HCT116 (cell line): ENCODE measurements at regions not wholly inside any gene's neighbourhood (a gene's known extent, or its start where the extent isn't known, plus 50 kb on each side); places are given as distances from the start of the nearest gene placed in this dataset.

Experiments
- ATAC-seq: fragments of 200-7000 bp; cut with Tn5 transposase; 2 replicates; pipeline ENCODE4 v1.9.1; 2020; ENCODE audit warnings: mild to moderate bottlenecking, moderate library complexity
- BruUV-seq: library from RNA; stranded (reverse); fragments of 400-500 nt; replicated peaks from 2 replicates; lab custom pipeline; 2021; lab: Mats Ljungman, UMichigan
- CTCF ChIA-PET: fragments of 300-600 bp; sonication (Branson Sonifier 250); formaldehyde crosslinking; loops from one replicate; lab custom pipeline; 2021; ENCODE audit warnings: antibody characterized with exemption; lab: Charles Lee
- POLR2A ChIA-PET: fragments of 300-600, 350-600 bp; sonication (Branson Sonifier 250); formaldehyde crosslinking; loops from one replicate; lab custom pipeline; 2021; ENCODE audit warnings: antibody characterized with exemption; lab: Charles Lee
- RAD21 ChIA-PET, 2 experiments: fragments of 300-600 bp; sonication (Branson Sonifier 250); formaldehyde crosslinking; loops; one replicate each; lab custom pipeline; 2023; ENCODE audit warnings: low total read pairs in 2 of 2; ENCODE audit not compliant: uncharacterized antibody in 2 of 2, unreplicated experiment in 2 of 2, low non-redundant PET in 1 of 2; lab: Charles Lee
- DNase-seq: peaks from one replicate; pipeline ENCODE4 v3.0.0-alpha.2; 2010; ENCODE audit warnings: low read depth, low spot score
- H2AFZ ChIP-seq: fragments of 200-600 bp; shearing (Covaris generic), sonication (generic); 2 replicates; pipeline ENCODE4 v1.6.1; 2017; ENCODE audit warnings: low read depth, mixed run types, mixed read lengths, antibody characterized with exemption, low read length; ENCODE audit not compliant: poor library complexity, severe bottlenecking
- H3K27ac ChIP-seq: 2 replicates; pipeline ENCODE4 v1.5.1; 2012; ENCODE audit warnings: low read depth, low read length
- H3K27me3 ChIP-seq: fragments of 200-600 bp; sonication (generic); 2 replicates; pipeline ENCODE4 v1.6.1; 2016; ENCODE audit warnings: mixed run types, low read length, mixed read lengths; ENCODE audit not compliant: insufficient read depth
- H3K36me3 ChIP-seq, 2 experiments: fragments of 200-500 bp in 1 of 2; fragments of 200-600 bp in 1 of 2; sonication (Bioruptor generic) in 1 of 2; sonication (generic) in 1 of 2; 2 replicates each; pipeline versions ENCODE4 v1.5.1 to v1.6.1; 2014 to 2016; ENCODE audit warnings: low read length in 2 of 2, inconsistent platforms in 1 of 2, mixed read lengths in 1 of 2, mixed run types in 1 of 2; ENCODE audit not compliant: insufficient read depth in 2 of 2, control insufficient read depth in 1 of 2
- H3K4me1 ChIP-seq, 2 experiments: fragments of 200-600 bp in 1 of 2; sonication (generic) in 1 of 2; 2 replicates each; pipeline versions ENCODE4 v1.5.1 to v1.6.1; 2012 to 2017; ENCODE audit warnings: low read length in 2 of 2, inconsistent platforms in 1 of 2, mild to moderate bottlenecking in 1 of 2, mixed read lengths in 1 of 2, mixed run types in 1 of 2, moderate library complexity in 1 of 2; ENCODE audit not compliant: insufficient read depth in 2 of 2, control insufficient read depth in 1 of 2
- H3K4me2 ChIP-seq: fragments of 200-600 bp; sonication (generic); 2 replicates; pipeline ENCODE4 v1.6.1; 2017; ENCODE audit warnings: mixed run types, low read length, mixed read lengths
- H3K4me3 ChIP-seq, 2 experiments: fragments of 200-600 bp in 1 of 2; sonication (generic) in 1 of 2; replicated peaks in 1 of 2; 2 replicates each; pipeline ENCODE4 v1.5.1; 2011 to 2016; ENCODE audit warnings: low read length in 2 of 2, control low read depth in 1 of 2, low read depth in 1 of 2, mild to moderate bottlenecking in 1 of 2, mixed read lengths in 1 of 2, mixed run types in 1 of 2
- H3K79me2 ChIP-seq: fragments of 200-600 bp; sonication (generic); 2 replicates; pipeline ENCODE4 v1.6.1; 2017; ENCODE audit warnings: mild to moderate bottlenecking, mixed run types, low read length, moderate library complexity, mixed read lengths; ENCODE audit not compliant: insufficient read depth
- H3K9ac ChIP-seq: fragments of 200-600 bp; sonication (generic); 2 replicates; pipeline ENCODE4 v1.6.1; 2016; ENCODE audit warnings: low read length, mixed read lengths
- H3K9me2 ChIP-seq: fragments of 200-600 bp; sonication (generic), shearing (Covaris generic); 2 replicates; pipeline ENCODE4 v1.6.1; 2017; ENCODE audit warnings: mixed run types, mild to moderate bottlenecking, moderate library complexity; ENCODE audit not compliant: insufficient read depth
- H3K9me3 ChIP-seq, 2 experiments: fragments of 200-500 bp in 1 of 2; fragments of 200-600 bp in 1 of 2; sonication (Bioruptor generic) in 1 of 2; sonication (generic) in 1 of 2; 2 replicates each; pipeline ENCODE4 v1.6.1; 2014 to 2017; ENCODE audit warnings: low read length in 2 of 2, mixed read lengths in 2 of 2, inconsistent platforms in 1 of 2, low read depth in 1 of 2, mild to moderate bottlenecking in 1 of 2, mixed run types in 1 of 2, moderate library complexity in 1 of 2; ENCODE audit not compliant: control insufficient read depth in 1 of 2, insufficient read depth in 1 of 2
- H4K20me1 ChIP-seq: fragments of 200-600 bp; sonication (generic), shearing (Covaris generic); 2 replicates; pipeline ENCODE4 v1.6.1; 2017; ENCODE audit warnings: mixed run types, mild to moderate bottlenecking, moderate library complexity; ENCODE audit not compliant: insufficient read depth
- CEBPB ChIP-seq: IDR thresholded peaks from 2 replicates; pipeline ENCODE4 v1.6.1; 2012; ENCODE audit warnings: low read depth
- FOSL1 ChIP-seq: IDR thresholded peaks from 2 replicates; pipeline ENCODE4 v1.6.1; 2012; ENCODE audit warnings: low read depth
- intact Hi-C: fragments of 100-400 bp; cut with micrococcal nuclease; formaldehyde crosslinking; loops from 2 replicates; pipeline ENCODE4 v1.10.0; 2022
- TF ChIP-seq, protein P1 (sequence below): IDR thresholded peaks from 2 replicates; pipeline ENCODE4 v1.6.1; 2012; ENCODE audit warnings: low read depth

DNA sequence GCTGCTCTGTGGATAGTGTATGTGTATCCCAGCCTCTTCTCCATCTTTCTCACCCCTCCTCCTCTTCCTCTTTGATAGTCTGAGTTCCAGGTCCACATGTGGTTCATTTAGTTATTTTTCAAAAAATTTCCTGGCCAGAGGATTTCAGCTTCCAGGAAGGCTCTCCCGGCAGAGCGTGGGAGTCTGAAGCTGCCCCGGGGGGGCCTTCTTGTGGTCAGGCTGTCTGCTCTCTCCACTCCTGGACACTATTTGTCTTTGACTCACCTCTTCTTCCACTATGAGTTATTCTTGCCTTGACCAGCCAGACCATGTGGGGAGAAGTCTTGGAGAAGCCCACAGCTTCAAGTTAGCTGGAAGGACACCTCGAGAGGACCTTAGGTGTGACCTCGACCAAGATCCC lies 258.8 kb downstream of the CDC5L start (continued):
- TF ChIP-seq, protein P1, sequence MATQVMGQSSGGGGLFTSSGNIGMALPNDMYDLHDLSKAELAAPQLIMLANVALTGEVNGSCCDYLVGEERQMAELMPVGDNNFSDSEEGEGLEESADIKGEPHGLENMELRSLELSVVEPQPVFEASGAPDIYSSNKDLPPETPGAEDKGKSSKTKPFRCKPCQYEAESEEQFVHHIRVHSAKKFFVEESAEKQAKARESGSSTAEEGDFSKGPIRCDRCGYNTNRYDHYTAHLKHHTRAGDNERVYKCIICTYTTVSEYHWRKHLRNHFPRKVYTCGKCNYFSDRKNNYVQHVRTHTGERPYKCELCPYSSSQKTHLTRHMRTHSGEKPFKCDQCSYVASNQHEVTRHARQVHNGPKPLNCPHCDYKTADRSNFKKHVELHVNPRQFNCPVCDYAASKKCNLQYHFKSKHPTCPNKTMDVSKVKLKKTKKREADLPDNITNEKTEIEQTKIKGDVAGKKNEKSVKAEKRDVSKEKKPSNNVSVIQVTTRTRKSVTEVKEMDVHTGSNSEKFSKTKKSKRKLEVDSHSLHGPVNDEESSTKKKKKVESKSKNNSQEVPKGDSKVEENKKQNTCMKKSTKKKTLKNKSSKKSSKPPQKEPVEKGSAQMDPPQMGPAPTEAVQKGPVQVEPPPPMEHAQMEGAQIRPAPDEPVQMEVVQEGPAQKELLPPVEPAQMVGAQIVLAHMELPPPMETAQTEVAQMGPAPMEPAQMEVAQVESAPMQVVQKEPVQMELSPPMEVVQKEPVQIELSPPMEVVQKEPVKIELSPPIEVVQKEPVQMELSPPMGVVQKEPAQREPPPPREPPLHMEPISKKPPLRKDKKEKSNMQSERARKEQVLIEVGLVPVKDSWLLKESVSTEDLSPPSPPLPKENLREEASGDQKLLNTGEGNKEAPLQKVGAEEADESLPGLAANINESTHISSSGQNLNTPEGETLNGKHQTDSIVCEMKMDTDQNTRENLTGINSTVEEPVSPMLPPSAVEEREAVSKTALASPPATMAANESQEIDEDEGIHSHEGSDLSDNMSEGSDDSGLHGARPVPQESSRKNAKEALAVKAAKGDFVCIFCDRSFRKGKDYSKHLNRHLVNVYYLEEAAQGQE, result no peak

DNA sequence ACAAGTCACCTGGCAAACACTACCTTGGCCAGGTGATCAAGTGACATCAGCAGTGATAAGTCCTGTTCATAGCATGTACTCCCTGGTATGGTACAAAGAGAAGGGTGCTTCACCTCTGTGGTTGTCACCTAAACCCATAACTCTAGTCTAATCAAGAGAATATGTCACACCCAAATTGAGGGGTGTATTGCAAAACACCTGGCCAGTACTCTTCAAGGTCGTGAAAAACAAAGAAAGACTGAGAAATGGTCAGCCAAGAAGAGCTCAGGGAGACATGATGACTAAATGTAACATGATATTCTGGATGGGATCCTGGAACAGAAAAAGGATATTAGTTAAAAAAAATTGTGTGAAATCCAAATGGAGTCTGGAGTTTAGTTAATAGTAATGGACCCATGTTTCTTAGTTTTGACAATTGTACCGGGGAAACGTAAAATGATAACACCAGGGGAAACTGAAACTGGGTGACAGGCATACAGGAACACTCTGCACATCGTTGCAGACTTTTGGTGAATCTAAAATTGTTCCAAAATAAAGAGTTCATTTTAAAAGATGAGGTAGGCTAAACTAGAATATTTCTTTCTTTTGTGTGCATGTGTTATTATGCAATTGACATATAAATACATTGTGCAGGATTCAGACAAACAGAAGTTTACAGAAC lies 262.0 kb downstream of the CDC5L start:
- ChIA-PET POLR2A (no interaction called here), CTCF (interaction anchor here (0.6 to 1.4 kb wide), 3 partner anchors 19 to 180 kb away, joined by 3 to 7 read pairs (median 4); no protein-coding TSS in a partner anchor), RAD21 (interaction anchor here in 1 of 2 experiments (1.4 kb wide), 1 partner anchor 1065 kb away, joined by 4 read pairs; no protein-coding TSS in a partner anchor)
- no TSS peak for BruUV-seq
- Histone ChIP-seq H3K9me2 (no peaks in the 10 kb centered on the region), H3K9ac (no peak overlapping the region), H3K9me3 (no peaks in the 10 kb centered on the region), H2AFZ (no peak overlapping the region), H3K27me3 (no peaks in the 10 kb centered on the region), H3K4me1 (peaks cover 0 to 9% of the 10 kb centered on the region in 2 experiments; a peak in 1 of 4 replicates), H3K27ac (no peak overlapping the region), H3K79me2 (no peaks in the 10 kb centered on the region), H3K36me3 (no peaks in the 10 kb centered on the region), H3K4me2 (0 out of 2 replicates have a peak overlapping the region, but pooled peaks have one; percentile 5), H3K4me3 (no peak overlapping the region), H4K20me1 (no peaks in the 10 kb centered on the region)
- intact Hi-C loops, result no loop called here
- peak; percentile 82 for TF ChIP-seq CEBPB
- 0 out of 2 replicates have a peak, but pooled peaks have one; percentile 15 for TF ChIP-seq FOSL1
- TF ChIP-seq, protein P1, result no peak
- DNase-seq, result no peak
- no peak for ATAC-seq
